NCI-H69 (cell line): ENCODE measurements at regions not wholly inside any gene's neighbourhood (a gene's known extent, or its start where the extent isn't known, plus 50 kb on each side); places are given as distances from the start of the nearest gene placed in this dataset.
"Not testable (repeated sequence)": the region's sequence is repeated elsewhere in the genome, so short reads cannot be mapped to it uniquely, and the experiment has no call there.

Experiments used
- DNase-seq: peaks from one replicate; lab custom pipeline; 2025; lab: John Stamatoyannopoulos, UW

DNA sequence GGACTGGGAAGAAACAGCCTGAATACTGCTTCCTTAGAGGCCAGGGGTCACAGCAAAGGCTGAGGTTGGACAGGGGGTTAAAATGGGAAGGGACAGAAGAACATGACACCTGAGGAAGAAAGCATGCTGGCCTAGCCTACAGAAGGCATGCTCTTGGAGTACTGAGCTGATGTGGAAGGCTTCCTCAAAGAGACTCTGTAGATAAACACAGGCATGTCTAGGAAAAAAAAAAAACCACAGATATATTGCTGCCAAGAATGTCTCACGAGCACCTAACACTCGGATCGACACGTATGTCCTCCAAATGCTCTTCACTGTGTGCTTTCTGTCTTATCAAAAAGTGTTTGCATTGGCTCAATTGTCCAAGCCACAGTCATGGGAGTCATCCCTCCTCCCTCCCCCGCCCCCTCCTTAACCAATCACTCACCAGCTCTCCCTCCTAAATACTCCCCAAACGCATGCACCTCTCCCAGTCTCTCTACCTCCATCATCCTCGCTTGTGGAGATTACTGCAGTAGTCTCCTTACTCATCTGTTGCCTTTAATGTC lies 101.1 kb upstream of the LRFN2 start:
- no peak for DNase-seq

- no peak for DNase-seq
Observed at GRCh38 chr6:40685862-40686261, 98.7 kb upstream of the LRFN2 start.

DNA sequence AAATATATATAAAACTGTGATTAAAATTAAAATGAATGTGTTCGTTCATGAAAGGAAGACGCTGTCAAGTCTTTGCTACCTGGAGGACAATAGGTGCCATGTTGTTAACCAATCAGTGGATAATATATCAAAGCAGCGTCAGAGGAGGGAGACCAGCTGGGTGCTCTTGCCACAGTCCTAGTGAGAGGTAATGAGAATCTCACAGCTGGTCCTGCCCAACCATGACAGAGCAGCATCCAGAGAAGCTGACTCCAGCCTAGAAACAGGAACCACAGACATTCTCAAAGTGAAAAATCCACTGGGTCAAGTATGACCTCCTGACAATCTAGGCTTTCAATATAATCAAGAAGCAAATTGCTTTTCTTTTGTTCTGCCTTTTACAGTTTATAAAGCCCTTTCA lies 94.5 kb upstream of the LRFN2 start:
- peak; percentile 30 for DNase-seq

DNA sequence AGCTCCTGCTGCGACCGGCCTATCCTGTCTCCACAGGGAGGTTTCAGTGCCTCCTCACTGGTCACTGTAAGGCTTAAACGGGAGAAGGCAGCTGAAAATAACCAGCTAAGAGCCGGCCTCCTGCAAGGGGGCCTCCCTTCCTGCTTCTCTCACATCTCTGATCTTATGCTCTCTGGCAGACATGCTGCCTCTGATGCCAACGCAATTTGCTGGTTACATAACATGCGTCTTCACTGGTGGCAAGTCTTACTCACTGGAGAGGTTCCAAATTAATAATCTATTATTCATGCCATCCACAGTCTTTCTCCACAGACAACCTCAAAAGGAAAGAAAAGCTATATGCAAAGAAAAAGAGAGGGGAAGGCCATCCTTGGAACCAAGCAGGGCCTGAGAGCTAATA lies 91.8 kb upstream of the LRFN2 start:
- no peak for DNase-seq

- peak; percentile 81 for DNase-seq
Observed at GRCh38 chr6:40674170-40674569, 87.0 kb upstream of the LRFN2 start.

- peak; percentile 77 for DNase-seq
Observed at GRCh38 chr6:40672087-40672486, 84.9 kb upstream of the LRFN2 start.

DNA sequence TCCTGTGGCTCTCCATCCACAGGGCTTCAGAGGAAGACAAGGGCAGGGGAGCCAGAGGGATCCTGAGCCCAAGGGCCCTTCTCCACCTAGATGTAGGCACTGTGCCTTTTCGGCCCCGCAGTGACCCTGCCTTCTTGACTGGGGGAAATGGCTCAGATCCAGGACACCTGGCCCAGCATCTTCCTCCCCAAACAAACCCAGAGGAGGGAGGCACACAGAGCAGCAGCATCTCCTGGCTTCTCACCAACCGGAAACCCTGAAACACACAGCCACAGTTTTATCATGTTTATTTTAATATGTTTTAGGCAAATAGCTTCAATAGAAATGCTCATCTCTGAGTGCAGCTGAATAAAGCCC lies 84.5 kb upstream of the LRFN2 start:
- DNase-seq: peak; percentile 83

- peak; percentile 89 for DNase-seq
Observed at GRCh38 chr6:40671001-40671693, 84.0 kb upstream of the LRFN2 start.

DNA sequence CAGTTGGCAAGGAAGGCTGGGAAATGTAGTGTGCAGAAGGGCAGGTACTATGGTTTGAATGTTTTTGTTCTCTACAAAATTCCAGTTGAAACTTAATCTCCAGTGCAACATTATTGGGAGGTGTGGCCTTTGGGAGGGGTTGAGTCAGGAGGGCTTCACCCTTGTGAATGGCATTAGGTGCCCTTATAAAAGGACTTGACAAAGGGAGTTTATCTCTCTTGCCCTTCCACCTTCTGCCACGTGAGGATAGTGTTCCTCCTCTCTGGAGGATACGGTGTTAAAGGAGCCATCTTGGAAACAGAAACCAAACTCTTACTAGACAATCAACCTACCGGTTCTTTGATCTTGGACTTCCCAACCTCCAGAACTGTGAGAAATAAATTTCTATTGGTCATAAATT lies 82.2 kb upstream of the LRFN2 start:
- no peak for DNase-seq

GRCh38 chr6:40668203-40668602 lies 81.0 kb upstream of the LRFN2 start:
- DNase-seq: no peak

- no peak for DNase-seq
Observed at GRCh38 chr6:40666530-40666929, 79.4 kb upstream of the LRFN2 start.

DNA sequence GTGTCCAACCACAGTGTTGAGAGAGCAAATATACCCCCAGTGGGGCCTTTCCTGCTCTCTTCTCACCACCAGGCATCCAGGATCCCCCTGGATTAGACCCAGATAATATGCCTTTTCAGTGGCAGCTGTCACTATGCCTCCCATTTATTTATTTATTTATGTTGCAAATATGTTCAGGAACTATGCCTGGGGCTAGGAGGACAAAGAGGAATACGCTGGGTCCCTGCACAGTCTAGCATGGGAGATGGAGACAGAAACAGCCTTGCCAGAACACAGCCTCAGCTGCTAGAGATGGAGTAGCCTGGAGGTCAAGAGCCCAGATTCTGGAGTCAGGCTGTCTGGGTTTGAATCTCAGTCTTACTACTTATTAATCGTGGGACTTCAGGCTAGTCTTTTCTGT lies 74.6 kb upstream of the LRFN2 start:
- peak; percentile 73 for DNase-seq

- DNase-seq: not testable (repeated sequence)
Observed at GRCh38 chr6:40656772-40657171, 69.6 kb upstream of the LRFN2 start.

GRCh38 chr6:40654828-40655227 lies 67.7 kb upstream of the LRFN2 start:
- no peak for DNase-seq

- DNase-seq: no peak
Observed at GRCh38 chr6:40645043-40645442, 57.9 kb upstream of the LRFN2 start.

DNA sequence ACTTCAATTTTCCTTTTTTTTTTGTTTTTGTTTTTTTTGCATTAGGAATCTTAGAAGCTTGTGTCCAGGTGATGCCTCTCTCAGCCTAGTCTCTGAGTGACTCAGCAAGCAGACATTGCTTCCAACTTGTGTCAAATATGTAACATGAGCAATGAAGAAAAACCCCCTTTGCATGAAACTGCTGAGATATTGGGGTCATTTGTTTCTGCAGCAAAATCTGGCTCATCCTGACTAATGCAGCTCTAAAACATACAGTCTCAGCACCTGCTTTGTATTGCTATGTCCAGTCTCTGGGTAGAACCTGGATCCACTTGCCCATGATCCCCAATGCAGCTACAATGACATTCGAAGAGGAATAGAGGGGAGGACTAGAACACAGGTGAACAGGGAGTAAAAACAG lies 55.7 kb upstream of the LRFN2 start:
- no peak for DNase-seq

GRCh38 chr6:40642190-40642589 lies 55.0 kb upstream of the LRFN2 start:
- no peak for DNase-seq

DNA sequence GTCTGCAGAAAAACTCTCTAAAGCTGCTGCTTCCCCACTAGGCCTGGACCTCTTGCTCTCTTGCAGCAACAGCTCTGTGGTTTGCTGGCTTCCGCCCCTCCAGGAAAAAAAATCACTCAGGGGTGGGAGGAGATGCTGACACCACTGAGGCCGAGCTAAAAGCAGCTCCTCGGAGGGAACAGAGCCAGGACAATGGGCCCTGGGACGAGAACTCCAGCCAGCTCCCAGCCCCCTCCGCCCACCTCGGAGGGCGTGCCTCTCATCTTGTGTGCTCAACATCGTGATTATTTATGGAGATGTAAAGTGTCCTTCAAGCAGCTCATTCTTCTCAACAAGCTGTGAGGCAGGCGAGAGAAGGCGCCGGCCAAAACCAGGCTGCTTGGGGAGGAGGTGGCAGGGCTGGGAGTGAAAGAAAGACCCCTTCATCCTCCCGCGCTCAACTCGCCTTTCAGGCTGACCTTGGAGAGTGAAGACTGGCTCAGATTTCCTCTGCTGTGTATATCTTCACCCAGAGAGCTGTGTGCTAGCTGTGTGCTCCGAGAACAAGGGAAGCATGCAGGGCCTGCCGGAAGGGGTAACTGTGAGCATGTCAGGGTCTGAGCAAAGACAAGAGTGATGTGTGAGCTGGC lies 53.5 kb upstream of the LRFN2 start:
- no peak for DNase-seq
